Endothelial cell of umbilical vein (primary cell): ENCODE measurements at regions not wholly inside any gene's neighbourhood (a gene's known extent, or its start where the extent isn't known, plus 50 kb on each side); places are given as distances from the start of the nearest gene placed in this dataset.

ENCODE experiments used
- BruUV-seq: library from RNA; stranded (reverse); fragments of 400-500 nt; replicated peaks from 2 replicates; lab custom pipeline; 2021; lab: Mats Ljungman, UMichigan
- CTCF ChIA-PET: fragments of 300-600, 350-600 bp; sonication (Branson Sonifier 250); formaldehyde crosslinking; loops from one replicate; lab custom pipeline; 2021; ENCODE audit warnings: antibody characterized with exemption, inconsistent platforms; lab: Charles Lee
- POLR2A ChIA-PET: fragments of 300-600, 350-600 bp; sonication (Branson Sonifier 250); formaldehyde crosslinking; loops from one replicate; lab custom pipeline; 2021; ENCODE audit warnings: antibody characterized with exemption, inconsistent platforms; lab: Charles Lee
- DNase-seq: peaks from one replicate; pipeline ENCODE4 v3.0.0-alpha.2; 2011; ENCODE audit warnings: low read depth, low spot score
- FAIRE-seq: peaks from 2 replicates; lab custom pipeline; 2011; peaks lifted over from hg19 to GRCh38; lab: Jason Lieb, UNC
- H2AFZ ChIP-seq: 2 replicates; pipeline ENCODE4 v1.6.0; 2012; ENCODE audit warnings: low read depth, low read length, control low read depth, inconsistent platforms
- H3K27ac ChIP-seq: 2 replicates; pipeline ENCODE4 v1.5.1; 2011; ENCODE audit warnings: low read depth, mild to moderate bottlenecking, control low read depth, low read length, moderate library complexity; ENCODE audit not compliant: insufficient read depth
- H3K27me3 ChIP-seq, 2 experiments: 2 replicates each; pipeline versions ENCODE4 v1.6.0 to v1.6.1; 2011; ENCODE audit warnings: low read length in 2 of 2, mixed read lengths in 1 of 2; ENCODE audit not compliant: control insufficient read depth in 2 of 2, insufficient read depth in 2 of 2
- H3K36me3 ChIP-seq, 2 experiments: 2 replicates in 1 of 2; 3 replicates in 1 of 2; pipeline ENCODE4 v1.5.1; 2011; ENCODE audit warnings: low read length in 2 of 2, mild to moderate bottlenecking in 1 of 2, moderate library complexity in 1 of 2; ENCODE audit not compliant: control insufficient read depth in 2 of 2, insufficient read depth in 2 of 2; ENCODE audit errors: extremely low read depth in 1 of 2
- H3K4me1 ChIP-seq: 3 replicates; pipeline ENCODE4 v1.5.1; 2011; ENCODE audit warnings: mild to moderate bottlenecking, low read length; ENCODE audit not compliant: control insufficient read depth, insufficient read depth; ENCODE audit errors: extremely low read depth
- H3K4me2 ChIP-seq: 2 replicates; pipeline ENCODE4 v1.6.1; 2011; ENCODE audit warnings: low read length, control low read depth, mixed read lengths; ENCODE audit not compliant: insufficient read depth
- H3K4me3 ChIP-seq, 3 experiments: fragments of 200-600 bp in 1 of 3; sonication (generic), shearing (Covaris generic) in 1 of 3; replicated peaks in 1 of 3; 2 replicates each; pipeline ENCODE4 v1.5.1; 2011 to 2016; ENCODE audit warnings: control low read depth in 3 of 3, low read length in 3 of 3, mild to moderate bottlenecking in 2 of 3, inconsistent platforms in 1 of 3, low read depth in 1 of 3, moderate library complexity in 1 of 3; ENCODE audit not compliant: insufficient read depth in 1 of 3
- H3K79me2 ChIP-seq: 2 replicates; pipeline ENCODE4 v1.6.0; 2012; ENCODE audit warnings: low read length, inconsistent platforms; ENCODE audit not compliant: control insufficient read depth, insufficient read depth
- H3K9ac ChIP-seq: replicated peaks from 2 replicates; pipeline ENCODE3; 2011; ENCODE audit warnings: low read length, control low read depth; ENCODE audit not compliant: insufficient read depth; ENCODE audit errors: extremely low read depth
- H3K9me1 ChIP-seq: replicated peaks from 3 replicates; pipeline ENCODE4 v1.6.0; 2011; ENCODE audit warnings: mild to moderate bottlenecking, low read length; ENCODE audit not compliant: control insufficient read depth, insufficient read depth; ENCODE audit errors: extremely low read depth
- H3K9me3 ChIP-seq: replicated peaks from 2 replicates; pipeline ENCODE4 v1.5.1; 2012; ENCODE audit warnings: low read length, inconsistent platforms; ENCODE audit not compliant: control insufficient read depth, insufficient read depth
- H4K20me1 ChIP-seq: replicated peaks from 2 replicates; pipeline ENCODE3; 2011; ENCODE audit warnings: mild to moderate bottlenecking, low read length; ENCODE audit not compliant: control insufficient read depth, insufficient read depth; ENCODE audit errors: extremely low read depth
- EZH2 ChIP-seq: IDR thresholded peaks from 2 replicates; pipeline ENCODE4 v1.6.1; 2012; ENCODE audit warnings: borderline replicate concordance, low read depth, mild to moderate bottlenecking, moderate library complexity, low read length, inconsistent platforms; ENCODE audit not compliant: severe bottlenecking
- FOS ChIP-seq: IDR thresholded peaks from 2 replicates; pipeline ENCODE4 v1.6.1; 2011; ENCODE audit warnings: mild to moderate bottlenecking, low read length, moderate library complexity, borderline replicate concordance; ENCODE audit not compliant: insufficient read depth
- GATA2 ChIP-seq: IDR thresholded peaks from 2 replicates; pipeline ENCODE4 v1.7.0; 2011; ENCODE audit warnings: low read depth, mild to moderate bottlenecking, moderate library complexity, mixed read lengths, low read length; ENCODE audit not compliant: insufficient read length, insufficient read depth
- MYC ChIP-seq: IDR thresholded peaks from one replicate; pipeline ENCODE4 v1.6.1; 2011; ENCODE audit warnings: mild to moderate bottlenecking, low read depth, low read length
- POLR2AphosphoS5 ChIP-seq: IDR thresholded peaks from 2 replicates; pipeline ENCODE4 v1.6.1; 2012; ENCODE audit warnings: low read depth, mild to moderate bottlenecking, control low read depth, low read length, moderate library complexity; ENCODE audit not compliant: insufficient read depth
- dilution Hi-C: fragments of 300-500 bp; cut with MboI; formaldehyde crosslinking; loops from one replicate; pipeline ENCODE4 v1.15.0; 2019; ENCODE audit warnings: low sequenced_read_pairs; ENCODE audit not compliant: extremely low pct_ligation_motif_present
- intact Hi-C: fragments of 100-400 bp; cut with micrococcal nuclease; formaldehyde crosslinking; loops from one replicate; pipeline ENCODE4 v1.10.0; 2022
- TF ChIP-seq, protein P1 (sequence below): IDR thresholded peaks from 2 replicates; pipeline ENCODE4 v1.6.1; 2011; ENCODE audit not compliant: insufficient read depth, insufficient read length
- TF ChIP-seq, protein P2 (sequence below), 2 donors: IDR thresholded peaks; 1 replicate in 1 of 2; 2 replicates in 1 of 2; pipeline ENCODE4 v1.5.1; 2011; ENCODE audit warnings: low read length in 2 of 2, mild to moderate bottlenecking in 2 of 2, moderate library complexity in 2 of 2, control low read depth in 1 of 2, inconsistent platforms in 1 of 2, low read depth in 1 of 2; ENCODE audit not compliant: insufficient read depth in 1 of 2; ENCODE audit errors: extremely low read depth in 1 of 2

DNA sequence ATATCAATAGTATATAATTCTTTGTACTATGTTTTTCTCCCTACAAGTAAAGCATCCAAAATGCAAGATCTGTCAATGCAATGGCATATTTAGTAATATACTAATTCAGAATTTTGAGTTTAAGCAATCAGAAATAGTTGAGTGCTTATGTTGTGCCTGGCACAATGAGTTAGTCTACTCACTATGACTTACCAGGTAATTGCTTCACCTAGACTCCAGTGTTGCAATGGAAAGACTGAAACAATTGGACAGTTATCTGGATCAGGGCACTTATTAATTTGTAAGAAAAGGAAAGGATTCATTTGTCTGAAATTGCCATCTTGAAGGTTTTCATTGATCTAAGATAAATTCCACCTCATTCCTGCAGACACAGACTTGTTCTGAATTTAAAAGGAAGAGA lies 97.6 kb upstream of the TCF4 start:
- H3K36me3 ChIP-seq, result no peaks in the 10 kb centered on the region
- H3K27me3 ChIP-seq, result peaks cover under 1 to 7% of the 10 kb centered on the region in 2 experiments
- no peak overlapping the region for H3K4me3 ChIP-seq
- no peaks in the 10 kb centered on the region for H3K79me2 ChIP-seq
- H3K9me3 ChIP-seq, result no peaks in the 10 kb centered on the region
- POLR2A ChIA-PET, result no interaction called here
- FAIRE-seq, result no peak
- TF ChIP-seq EZH2 (no peak), GATA2 (no peak), FOS (no peak), MYC (no peak), POLR2AphosphoS5 (no peak)
- TF ChIP-seq, protein P1, sequence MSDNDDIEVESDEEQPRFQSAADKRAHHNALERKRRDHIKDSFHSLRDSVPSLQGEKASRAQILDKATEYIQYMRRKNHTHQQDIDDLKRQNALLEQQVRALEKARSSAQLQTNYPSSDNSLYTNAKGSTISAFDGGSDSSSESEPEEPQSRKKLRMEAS, result no peak
- TF ChIP-seq, protein P2, sequence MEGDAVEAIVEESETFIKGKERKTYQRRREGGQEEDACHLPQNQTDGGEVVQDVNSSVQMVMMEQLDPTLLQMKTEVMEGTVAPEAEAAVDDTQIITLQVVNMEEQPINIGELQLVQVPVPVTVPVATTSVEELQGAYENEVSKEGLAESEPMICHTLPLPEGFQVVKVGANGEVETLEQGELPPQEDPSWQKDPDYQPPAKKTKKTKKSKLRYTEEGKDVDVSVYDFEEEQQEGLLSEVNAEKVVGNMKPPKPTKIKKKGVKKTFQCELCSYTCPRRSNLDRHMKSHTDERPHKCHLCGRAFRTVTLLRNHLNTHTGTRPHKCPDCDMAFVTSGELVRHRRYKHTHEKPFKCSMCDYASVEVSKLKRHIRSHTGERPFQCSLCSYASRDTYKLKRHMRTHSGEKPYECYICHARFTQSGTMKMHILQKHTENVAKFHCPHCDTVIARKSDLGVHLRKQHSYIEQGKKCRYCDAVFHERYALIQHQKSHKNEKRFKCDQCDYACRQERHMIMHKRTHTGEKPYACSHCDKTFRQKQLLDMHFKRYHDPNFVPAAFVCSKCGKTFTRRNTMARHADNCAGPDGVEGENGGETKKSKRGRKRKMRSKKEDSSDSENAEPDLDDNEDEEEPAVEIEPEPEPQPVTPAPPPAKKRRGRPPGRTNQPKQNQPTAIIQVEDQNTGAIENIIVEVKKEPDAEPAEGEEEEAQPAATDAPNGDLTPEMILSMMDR (IDR thresholded peaks at IDR 0.05; ENCODE audit: extremely low read depth in 1 of 2, insufficient read depth in 1 of 2, low read depth in 1 of 2, low read length in 2 of 2), result no peak
- no peaks in the 10 kb centered on the region for H3K4me1 ChIP-seq
- dilution Hi-C loops (no loop called here), intact Hi-C loops (no loop called here)
- H3K9ac ChIP-seq, result no peak overlapping the region
- H3K27ac ChIP-seq, result no peak overlapping the region
- no peaks in the 10 kb centered on the region for H4K20me1 ChIP-seq
- no peak overlapping the region for H2AFZ ChIP-seq
- no peaks in the 10 kb centered on the region for H3K9me1 ChIP-seq
- CTCF ChIA-PET, result no interaction called here
- no peak for DNase-seq
- BruUV-seq, result no TSS peak
- no peak overlapping the region for H3K4me2 ChIP-seq
